Nephron progenitor cell (in vitro differentiated cells): ENCODE measurements at regions not wholly inside any gene's neighbourhood (a gene's known extent, or its start where the extent isn't known, plus 50 kb on each side); places are given as distances from the start of the nearest gene placed in this dataset.

Source experiments
- DNase-seq: peaks from one replicate; pipeline ENCODE4 v3.0.0; 2021
- H3K27ac Mint-ChIP-seq: 2 replicates; pipeline ENCODE4 v1.8.0; 2021; ENCODE audit warnings: mild to moderate bottlenecking, moderate library complexity, mixed read lengths
- H3K27me3 Mint-ChIP-seq: 2 replicates; pipeline ENCODE4 v1.8.0; 2021; ENCODE audit warnings: mild to moderate bottlenecking, low read depth, mixed read lengths; ENCODE audit not compliant: poor library complexity
- H3K36me3 Mint-ChIP-seq: 2 replicates; pipeline ENCODE4 v1.8.0; 2021; ENCODE audit warnings: low read depth, mixed read lengths
- H3K4me1 Mint-ChIP-seq: 2 replicates; pipeline ENCODE4 v1.8.0; 2021; ENCODE audit warnings: mixed read lengths
- H3K4me3 Mint-ChIP-seq: 2 replicates; pipeline ENCODE4 v1.8.0; 2021; ENCODE audit warnings: mild to moderate bottlenecking, moderate library complexity, mixed read lengths
- H3K9me3 Mint-ChIP-seq: 2 replicates; pipeline ENCODE4 v1.8.0; 2021; ENCODE audit warnings: mild to moderate bottlenecking, moderate library complexity, mixed read lengths
- TF ChIP-seq, protein P1 (sequence below): fragments of 200-600 bp; sonication (generic); IDR thresholded peaks from 2 replicates; pipeline ENCODE4 v1.5.0; 2021; ENCODE audit warnings: antibody characterized with exemption

- peaks cover 5% of the 10 kb centered on the region for H3K27me3 Mint-ChIP-seq
- peaks cover 8% of the 10 kb centered on the region for H3K4me1 Mint-ChIP-seq
- no peaks in the 10 kb centered on the region for H3K9me3 Mint-ChIP-seq
- H3K27ac Mint-ChIP-seq: no peak overlapping the region
- no peak overlapping the region for H3K4me3 Mint-ChIP-seq
- DNase-seq: no peak
- TF ChIP-seq, protein P1, sequence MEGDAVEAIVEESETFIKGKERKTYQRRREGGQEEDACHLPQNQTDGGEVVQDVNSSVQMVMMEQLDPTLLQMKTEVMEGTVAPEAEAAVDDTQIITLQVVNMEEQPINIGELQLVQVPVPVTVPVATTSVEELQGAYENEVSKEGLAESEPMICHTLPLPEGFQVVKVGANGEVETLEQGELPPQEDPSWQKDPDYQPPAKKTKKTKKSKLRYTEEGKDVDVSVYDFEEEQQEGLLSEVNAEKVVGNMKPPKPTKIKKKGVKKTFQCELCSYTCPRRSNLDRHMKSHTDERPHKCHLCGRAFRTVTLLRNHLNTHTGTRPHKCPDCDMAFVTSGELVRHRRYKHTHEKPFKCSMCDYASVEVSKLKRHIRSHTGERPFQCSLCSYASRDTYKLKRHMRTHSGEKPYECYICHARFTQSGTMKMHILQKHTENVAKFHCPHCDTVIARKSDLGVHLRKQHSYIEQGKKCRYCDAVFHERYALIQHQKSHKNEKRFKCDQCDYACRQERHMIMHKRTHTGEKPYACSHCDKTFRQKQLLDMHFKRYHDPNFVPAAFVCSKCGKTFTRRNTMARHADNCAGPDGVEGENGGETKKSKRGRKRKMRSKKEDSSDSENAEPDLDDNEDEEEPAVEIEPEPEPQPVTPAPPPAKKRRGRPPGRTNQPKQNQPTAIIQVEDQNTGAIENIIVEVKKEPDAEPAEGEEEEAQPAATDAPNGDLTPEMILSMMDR: no peak
- no peaks in the 10 kb centered on the region for H3K36me3 Mint-ChIP-seq
These were observed 144.1 kb upstream of the RBPJ start for GRCh38 chr4:26176598-26177149.

DNA sequence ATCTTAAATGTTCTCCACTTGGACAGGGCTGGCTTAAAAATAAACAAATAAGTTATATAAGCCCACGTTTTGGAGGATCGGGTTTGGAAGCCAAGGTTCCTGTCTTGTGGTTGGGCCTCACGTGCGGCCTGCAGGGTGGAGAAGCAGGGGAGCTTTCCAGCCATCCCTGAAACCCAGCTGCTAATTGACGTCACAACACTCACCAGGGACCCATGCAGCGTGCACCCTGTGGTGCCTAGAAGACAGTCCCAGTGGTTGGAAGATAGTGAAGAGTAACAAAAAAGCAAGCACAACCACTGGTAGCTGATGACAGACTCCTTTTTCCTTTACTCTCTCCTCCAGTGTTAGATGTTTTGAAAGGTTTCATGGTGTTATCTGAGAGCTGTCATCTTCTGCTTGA lies 142.0 kb upstream of the RBPJ start:
- TF ChIP-seq, protein P1: no peak
- peaks cover 2% of the 10 kb centered on the region for H3K4me1 Mint-ChIP-seq
- H3K27ac Mint-ChIP-seq: no peak overlapping the region
- no peak overlapping the region for H3K4me3 Mint-ChIP-seq
- H3K9me3 Mint-ChIP-seq: no peaks in the 10 kb centered on the region
- peaks cover 5% of the 10 kb centered on the region for H3K27me3 Mint-ChIP-seq
- no peaks in the 10 kb centered on the region for H3K36me3 Mint-ChIP-seq
- no peak for DNase-seq

- peaks cover 9% of the 10 kb centered on the region for H3K27me3 Mint-ChIP-seq
- no peak overlapping the region for H3K27ac Mint-ChIP-seq
- no peaks in the 10 kb centered on the region for H3K9me3 Mint-ChIP-seq
- peaks cover 5% of the 10 kb centered on the region for H3K4me1 Mint-ChIP-seq
- no peak for DNase-seq
- TF ChIP-seq, protein P1: no peak
- H3K4me3 Mint-ChIP-seq: no peak overlapping the region
- no peaks in the 10 kb centered on the region for H3K36me3 Mint-ChIP-seq
These were observed 141.5 kb upstream of the RBPJ start for GRCh38 chr4:26179316-26179760.

DNA sequence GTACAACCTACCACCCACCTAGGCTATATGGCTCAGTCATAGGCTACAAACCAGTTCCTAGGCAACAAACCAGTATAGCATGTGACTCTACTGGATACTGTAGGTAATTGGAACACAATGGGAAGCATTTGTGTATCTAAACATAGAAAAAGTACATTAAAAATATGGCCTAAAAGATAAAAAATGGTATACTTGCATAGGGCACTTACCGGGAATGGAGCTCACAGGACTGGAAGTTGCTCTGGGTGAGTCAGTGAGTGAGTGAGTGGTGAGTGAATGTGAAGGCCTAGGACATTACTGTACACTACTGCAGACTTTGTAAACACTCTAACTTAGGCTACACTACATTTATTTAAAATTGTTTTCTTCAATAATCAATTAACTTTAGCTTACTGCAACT lies 139.2 kb upstream of the RBPJ start:
- TF ChIP-seq, protein P1: no peak
- no peaks in the 10 kb centered on the region for H3K36me3 Mint-ChIP-seq
- peaks cover 5% of the 10 kb centered on the region for H3K27me3 Mint-ChIP-seq
- H3K9me3 Mint-ChIP-seq: no peaks in the 10 kb centered on the region
- no peak overlapping the region for H3K4me3 Mint-ChIP-seq
- no peak for DNase-seq
- peaks cover 7% of the 10 kb centered on the region for H3K4me1 Mint-ChIP-seq
- no peak overlapping the region for H3K27ac Mint-ChIP-seq

DNA sequence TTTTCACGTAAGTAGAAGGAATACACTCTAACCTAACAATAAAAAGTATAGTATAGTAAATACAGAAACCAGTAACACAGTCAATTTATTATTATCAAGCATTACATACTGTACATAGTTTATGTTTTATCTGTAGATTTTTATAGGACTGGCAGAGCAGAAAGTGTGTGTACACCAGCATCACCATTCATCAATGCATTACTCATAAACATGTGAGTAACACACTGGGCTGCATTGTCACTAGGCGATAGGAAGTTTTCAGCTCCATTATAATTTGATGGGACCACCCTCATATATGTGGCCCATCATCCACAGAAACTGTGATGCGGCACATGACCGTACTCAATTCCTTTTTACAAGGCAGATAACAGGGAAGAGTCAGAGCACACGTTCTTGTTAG lies 137.8 kb upstream of the RBPJ start:
- Mint-ChIP-seq H3K27me3 (peaks cover 4% of the 10 kb centered on the region), H3K4me3 (no peak overlapping the region), H3K9me3 (no peaks in the 10 kb centered on the region), H3K36me3 (no peaks in the 10 kb centered on the region), H3K27ac (no peak overlapping the region), H3K4me1 (peaks cover 7% of the 10 kb centered on the region)
- no peak for DNase-seq
- TF ChIP-seq, protein P1: no peak

- TF ChIP-seq, protein P1: no peak
- H3K9me3 Mint-ChIP-seq: no peaks in the 10 kb centered on the region
- no peak overlapping the region for H3K27ac Mint-ChIP-seq
- H3K36me3 Mint-ChIP-seq: no peaks in the 10 kb centered on the region
- no peak overlapping the region for H3K4me3 Mint-ChIP-seq
- peaks cover 4% of the 10 kb centered on the region for H3K27me3 Mint-ChIP-seq
- peaks cover 7% of the 10 kb centered on the region for H3K4me1 Mint-ChIP-seq
- DNase-seq: no peak
These were observed 135.4 kb upstream of the RBPJ start for GRCh38 chr4:26185436-26185835.
